GM12892 (cell line): ENCODE measurements at regions not wholly inside any gene's neighbourhood (a gene's known extent, or its start where the extent isn't known, plus 50 kb on each side); places are given as distances from the start of the nearest gene placed in this dataset.

Experiments
- POLR2A ChIP-seq: IDR thresholded peaks from 2 replicates; pipeline ENCODE4 v1.6.1; 2011; ENCODE audit warnings: low read depth, low read length, control low read depth
- POLR2AphosphoS5 ChIP-seq: IDR thresholded peaks from 2 replicates; pipeline ENCODE4 v1.6.1; 2011; ENCODE audit warnings: low read depth, low read length, control low read depth

DNA sequence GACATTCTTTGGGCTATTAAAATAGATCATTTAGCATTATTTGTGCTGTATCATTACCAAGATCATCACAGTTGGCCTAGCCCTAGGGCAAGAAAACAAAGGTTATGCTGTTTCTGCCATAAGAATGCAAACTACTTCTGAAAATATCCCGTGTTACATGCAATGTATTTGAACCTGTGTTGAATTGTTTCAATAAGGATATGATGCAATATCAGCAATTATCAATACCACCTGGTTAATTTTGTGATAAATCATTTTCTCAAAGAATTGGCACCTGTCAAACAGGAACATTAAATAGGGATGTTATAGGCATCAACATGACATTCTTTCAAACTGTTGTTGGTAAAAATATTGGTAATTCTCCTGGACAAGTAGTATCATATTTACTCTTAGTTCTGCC is 2002.0 kb upstream of the CDH9 start:
- TF ChIP-seq POLR2A (no peak), POLR2AphosphoS5 (no peak)
